Fibroblast of pulmonary artery (primary cell): ENCODE measurements at regions not wholly inside any gene's neighbourhood (a gene's known extent, or its start where the extent isn't known, plus 50 kb on each side); places are given as distances from the start of the nearest gene placed in this dataset.

Experiments
- DNase-seq: peaks from one replicate; pipeline ENCODE4 v3.0.0-alpha.2; 2010; ENCODE audit warnings: low read depth
- H3K4me3 ChIP-seq: replicated peaks from 2 replicates; pipeline ENCODE4 v1.5.1; 2011; ENCODE audit warnings: low read depth, mild to moderate bottlenecking, control low read depth, low read length, moderate library complexity
- CTCF ChIP-seq: IDR thresholded peaks from 2 replicates; pipeline ENCODE4 v1.5.1; 2011; ENCODE audit warnings: mild to moderate bottlenecking, control low read depth, low read length, inconsistent platforms; ENCODE audit errors: missing control alignments

- H3K4me3 ChIP-seq = no peak overlapping the region
- no peak for DNase-seq
- TF ChIP-seq CTCF = no peak
Observed at GRCh38 chr2:145563741-145564615, 1044.1 kb upstream of the ZEB2 start.

DNA sequence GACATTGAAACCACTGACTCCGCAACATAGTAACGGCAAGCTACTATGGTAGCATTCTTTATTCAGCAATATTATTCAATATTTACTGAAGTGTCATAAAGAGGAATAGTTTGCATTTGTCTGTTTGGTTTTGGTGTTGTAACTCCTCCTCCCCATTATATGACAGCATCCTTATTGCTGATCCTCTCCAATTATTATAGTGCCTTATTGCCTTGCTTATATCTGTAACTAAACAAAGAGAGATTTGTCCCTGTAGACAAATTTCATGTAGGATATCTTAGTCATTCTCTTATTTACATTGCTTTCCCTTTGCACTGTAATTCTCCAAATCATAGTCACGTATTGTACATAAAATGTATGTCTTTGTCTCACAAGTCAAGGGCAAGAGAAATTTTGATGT, 1041.2 kb upstream of the ZEB2 start:
- DNase-seq = no peak
- H3K4me3 ChIP-seq = no peak overlapping the region
- no peak for TF ChIP-seq CTCF

DNA sequence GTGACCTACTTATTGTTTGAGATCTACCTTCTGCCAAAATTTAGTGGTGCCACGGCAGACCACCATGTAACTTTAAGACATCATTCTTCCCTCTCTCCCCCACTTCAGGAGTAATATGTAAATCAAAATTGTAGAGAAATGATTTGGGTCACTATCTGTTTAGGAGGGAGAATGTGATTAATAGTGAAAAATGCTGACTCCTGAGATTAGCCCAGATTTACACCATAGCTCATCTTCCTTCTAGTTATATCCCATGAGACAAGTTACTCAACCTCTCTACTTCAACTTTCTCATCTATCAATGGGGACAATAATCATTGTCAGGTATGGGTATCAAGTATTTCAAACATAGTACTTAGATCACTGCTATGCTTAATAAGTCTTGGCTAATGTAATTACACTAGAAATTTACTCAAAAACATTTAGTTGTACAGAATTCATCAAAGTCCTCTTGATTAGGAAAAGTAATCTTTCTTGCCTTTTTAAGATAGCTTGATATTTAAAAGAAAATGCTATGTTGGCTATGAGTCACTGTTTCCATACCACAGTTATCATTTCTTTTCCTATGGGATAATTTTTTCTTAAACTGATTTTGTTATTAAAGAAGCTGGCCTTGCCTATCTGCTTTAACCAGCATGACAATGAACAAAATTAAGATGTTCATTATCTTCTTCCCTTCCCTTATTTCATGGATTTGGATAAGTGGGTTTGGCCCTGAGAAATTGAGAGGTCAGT, 1038.9 kb upstream of the ZEB2 start:
- TF ChIP-seq CTCF = no peak
- peak; percentile 20 for DNase-seq
- H3K4me3 ChIP-seq = no peak overlapping the region

DNA sequence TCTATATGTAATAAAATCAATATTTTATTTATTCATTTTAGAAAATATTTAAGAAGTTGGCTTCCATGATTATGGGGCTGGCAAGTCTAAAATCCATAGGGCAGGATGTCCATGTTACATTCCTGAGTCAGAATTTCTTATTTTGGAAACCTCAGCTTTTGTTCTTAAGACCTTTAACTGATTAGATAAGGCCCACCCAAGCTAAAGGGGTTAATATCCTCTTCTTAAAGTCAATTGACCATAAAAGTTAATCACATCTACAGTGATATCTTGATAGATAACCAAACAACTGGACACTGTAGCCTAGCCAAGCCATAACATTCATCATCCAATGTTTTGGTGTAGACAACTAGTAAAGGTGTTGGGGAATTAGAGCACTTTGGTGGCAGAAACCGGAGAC, 1035.4 kb upstream of the ZEB2 start:
- DNase-seq = no peak

GRCh38 chr2:145551686-145552085, 1031.8 kb upstream of the ZEB2 start:
- no peak for TF ChIP-seq CTCF
- H3K4me3 ChIP-seq = no peak overlapping the region
- no peak for DNase-seq

More for the DNA sequence above, 1035.4 kb upstream of the ZEB2 start:
- H3K4me3 ChIP-seq = no peak overlapping the region
- no peak for TF ChIP-seq CTCF

GRCh38 chr2:145548479-145548878, 1028.6 kb upstream of the ZEB2 start:
- no peak for TF ChIP-seq CTCF
- DNase-seq = no peak
- no peak overlapping the region for H3K4me3 ChIP-seq
